Liver (tissue), 8 donors: ENCODE measurements at regions not wholly inside any gene's neighbourhood (a gene's known extent, or its start where the extent isn't known, plus 50 kb on each side); places are given as distances from the start of the nearest gene placed in this dataset.

Source experiments
- DNase-seq: peaks from one replicate; pipeline ENCODE4 v3.0.0-alpha.2; 2017; ENCODE audit warnings: low spot score
- H3K27ac ChIP-seq, 2 donors: one replicate each; pipeline ENCODE4 v1.7.0; 2013; ENCODE audit warnings: inconsistent platforms in 2 of 2, low read length in 2 of 2, control low read depth in 1 of 2, low read depth in 1 of 2, mild to moderate bottlenecking in 1 of 2
- H3K27me3 ChIP-seq, 4 donors: one replicate each; pipeline versions ENCODE4 v1.6.1 to v1.7.0; 2013; ENCODE audit warnings: low read length in 3 of 4, inconsistent platforms in 1 of 4, mild to moderate bottlenecking in 1 of 4, moderate library complexity in 1 of 4; ENCODE audit not compliant: control insufficient read depth in 4 of 4, insufficient read depth in 4 of 4
- H3K36me3 ChIP-seq, 4 donors: one replicate each; pipeline versions ENCODE4 v1.6.1 to v1.7.0; 2013; ENCODE audit warnings: low read length in 3 of 4, mild to moderate bottlenecking in 3 of 4, low read depth in 1 of 4, moderate library complexity in 1 of 4; ENCODE audit not compliant: control insufficient read depth in 4 of 4, insufficient read depth in 3 of 4
- H3K4me1 ChIP-seq, 4 donors: one replicate each; pipeline versions ENCODE4 v1.6.1 to v1.7.0; 2013; ENCODE audit warnings: low read length in 3 of 4, mild to moderate bottlenecking in 3 of 4, moderate library complexity in 1 of 4; ENCODE audit not compliant: control insufficient read depth in 4 of 4, insufficient read depth in 4 of 4
- H3K4me3 ChIP-seq, 3 donors: one replicate each; pipeline versions ENCODE4 v1.6.1 to v1.7.0; 2013; ENCODE audit warnings: low read length in 3 of 3, control low read depth in 1 of 3, low read depth in 1 of 3, mild to moderate bottlenecking in 1 of 3
- H3K9ac ChIP-seq, 2 donors: one replicate each; pipeline ENCODE4 v1.7.0; 2013; ENCODE audit warnings: low read length in 2 of 2, mild to moderate bottlenecking in 2 of 2, moderate library complexity in 2 of 2, control low read depth in 1 of 2, low read depth in 1 of 2
- H3K9me3 ChIP-seq, 4 donors: one replicate each; pipeline versions ENCODE4 v1.6.1 to v1.7.0; 2013; ENCODE audit warnings: low read length in 3 of 4; ENCODE audit not compliant: control insufficient read depth in 4 of 4
- EGR1 ChIP-seq, 2 donors: IDR thresholded peaks; 2 replicates each; pipeline ENCODE4 v1.6.1; 2016 to 2018; ENCODE audit warnings: antibody characterized with exemption in 2 of 2, low read depth in 2 of 2
- FOXA1 ChIP-seq: IDR thresholded peaks from 2 replicates; pipeline ENCODE4 v1.6.1; 2016; ENCODE audit warnings: antibody characterized with exemption
- FOXA2 ChIP-seq: IDR thresholded peaks from 2 replicates; pipeline ENCODE4 v1.6.1; 2016; ENCODE audit warnings: antibody characterized with exemption
- GABPA ChIP-seq, 2 donors: IDR thresholded peaks in 1 of 2; conservative IDR thresholded peaks in 1 of 2; 2 replicates each; pipeline ENCODE4 v1.6.1; 2016; ENCODE audit warnings: antibody characterized with exemption in 2 of 2, mild to moderate bottlenecking in 1 of 2, moderate library complexity in 1 of 2
- HNF4A ChIP-seq, 2 donors: conservative IDR thresholded peaks; 2 replicates each; pipeline ENCODE4 v1.6.1; 2016; ENCODE audit warnings: antibody characterized with exemption in 2 of 2, mild to moderate bottlenecking in 2 of 2
- HNF4G ChIP-seq: IDR thresholded peaks from 2 replicates; pipeline ENCODE4 v1.6.1; 2016; ENCODE audit warnings: antibody characterized with exemption
- JUND ChIP-seq, 2 donors: IDR thresholded peaks; 2 replicates each; pipeline ENCODE4 v1.6.1; 2016; ENCODE audit warnings: antibody characterized with exemption in 2 of 2
- NR2F2 ChIP-seq: IDR thresholded peaks from 2 replicates; pipeline ENCODE4 v1.6.1; 2016; ENCODE audit warnings: antibody characterized with exemption
- RAD21 ChIP-seq, 2 donors: IDR thresholded peaks; 2 replicates each; pipeline ENCODE4 v1.6.1; 2016; ENCODE audit warnings: antibody characterized with exemption in 2 of 2, mild to moderate bottlenecking in 2 of 2
- RXRA ChIP-seq, 2 donors: IDR thresholded peaks; 2 replicates each; pipeline ENCODE4 v1.6.1; 2017 to 2018; ENCODE audit warnings: antibody characterized with exemption in 2 of 2, mild to moderate bottlenecking in 1 of 2
- SP1 ChIP-seq: IDR thresholded peaks from 2 replicates; pipeline ENCODE4 v1.6.1; 2018; ENCODE audit warnings: antibody characterized with exemption, mild to moderate bottlenecking
- TAF1 ChIP-seq: conservative IDR thresholded peaks from 2 replicates; pipeline ENCODE4 v1.6.1; 2016; ENCODE audit warnings: antibody characterized with exemption, mild to moderate bottlenecking
- YY1 ChIP-seq: IDR thresholded peaks from 2 replicates; pipeline ENCODE4 v1.6.1; 2016; ENCODE audit warnings: antibody characterized with exemption, mild to moderate bottlenecking
- WGBS: extraction: QIAGEN DNeasy Blood & Tissue Kit; methylation state at CpG from one replicate; pipeline ENCODE4 v1.1.7; 2013; 5-methylcytosine and 5-hydroxymethylcytosine counted together
- TF ChIP-seq, protein P1 (sequence below): IDR thresholded peaks from 2 replicates; pipeline ENCODE4 v1.6.1; 2016; ENCODE audit warnings: antibody characterized with exemption
- TF ChIP-seq, protein P2 (sequence below): IDR thresholded peaks from 2 replicates; pipeline ENCODE4 v1.6.1; 2016; ENCODE audit warnings: antibody characterized with exemption
- TF ChIP-seq, protein P3 (sequence below): IDR thresholded peaks from 2 replicates; pipeline ENCODE4 v1.6.1; 2016; ENCODE audit warnings: antibody characterized with exemption
- TF ChIP-seq, protein P4 (sequence below): fragments of 150-350 bp; IDR thresholded peaks from 2 replicates; pipeline ENCODE4 v1.5.1; 2017; ENCODE audit warnings: improper control_type of control experiment, low read depth, low read length; ENCODE audit not compliant: missing input control
- TF ChIP-seq, protein P5 (sequence below): IDR thresholded peaks from 2 replicates; pipeline ENCODE4 v1.6.1; 2016; ENCODE audit warnings: antibody characterized with exemption, mild to moderate bottlenecking
- donor health status: healthy.
- donor health status: healthy.
- donor health status: healthy.
- donor health status: healthy.
- donor health status: healthy.

DNA sequence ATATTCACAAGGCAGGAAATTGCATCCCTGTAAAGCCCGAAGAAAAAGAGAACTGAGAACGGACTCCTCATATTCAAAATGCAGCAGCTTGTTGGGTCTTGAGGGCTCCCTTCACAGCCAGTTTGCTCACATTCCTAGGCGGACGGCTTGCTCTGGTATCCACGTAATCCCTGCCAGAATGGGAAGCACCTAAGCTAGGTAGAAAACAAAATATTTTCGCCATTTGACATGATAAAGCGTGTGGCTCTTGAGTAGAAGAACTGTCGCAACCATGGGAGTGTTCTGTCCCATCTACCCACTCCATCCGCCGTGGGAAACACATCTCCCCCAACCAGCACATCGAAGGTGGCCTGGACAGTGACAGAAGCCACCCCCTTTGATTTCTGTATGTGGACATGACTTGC is 183.1 kb downstream of the GAS1 start:
- DNase-seq: no peak
- Histone ChIP-seq H3K4me3 (no peak overlapping the region), H3K9me3 (no peaks in the 10 kb centered on the region), H3K27ac (no peak overlapping the region), H3K4me1 (no peaks in the 10 kb centered on the region), H3K36me3 (peaks cover 0 to 1% (median 0%) of the 10 kb centered on the region in 4 donors), H3K27me3 (no peaks in the 10 kb centered on the region), H3K9ac (no peak overlapping the region)
- TF ChIP-seq RXRA (IDR thresholded peaks at IDR 0.05): no peak
- TF ChIP-seq, protein P1, sequence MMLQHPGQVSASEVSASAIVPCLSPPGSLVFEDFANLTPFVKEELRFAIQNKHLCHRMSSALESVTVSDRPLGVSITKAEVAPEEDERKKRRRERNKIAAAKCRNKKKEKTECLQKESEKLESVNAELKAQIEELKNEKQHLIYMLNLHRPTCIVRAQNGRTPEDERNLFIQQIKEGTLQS: no peak
- no peak for TF ChIP-seq RAD21 (IDR thresholded peaks at IDR 0.05)
- TF ChIP-seq, protein P2, sequence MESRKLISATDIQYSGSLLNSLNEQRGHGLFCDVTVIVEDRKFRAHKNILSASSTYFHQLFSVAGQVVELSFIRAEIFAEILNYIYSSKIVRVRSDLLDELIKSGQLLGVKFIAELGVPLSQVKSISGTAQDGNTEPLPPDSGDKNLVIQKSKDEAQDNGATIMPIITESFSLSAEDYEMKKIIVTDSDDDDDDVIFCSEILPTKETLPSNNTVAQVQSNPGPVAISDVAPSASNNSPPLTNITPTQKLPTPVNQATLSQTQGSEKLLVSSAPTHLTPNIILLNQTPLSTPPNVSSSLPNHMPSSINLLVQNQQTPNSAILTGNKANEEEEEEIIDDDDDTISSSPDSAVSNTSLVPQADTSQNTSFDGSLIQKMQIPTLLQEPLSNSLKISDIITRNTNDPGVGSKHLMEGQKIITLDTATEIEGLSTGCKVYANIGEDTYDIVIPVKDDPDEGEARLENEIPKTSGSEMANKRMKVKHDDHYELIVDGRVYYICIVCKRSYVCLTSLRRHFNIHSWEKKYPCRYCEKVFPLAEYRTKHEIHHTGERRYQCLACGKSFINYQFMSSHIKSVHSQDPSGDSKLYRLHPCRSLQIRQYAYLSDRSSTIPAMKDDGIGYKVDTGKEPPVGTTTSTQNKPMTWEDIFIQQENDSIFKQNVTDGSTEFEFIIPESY: no peak
- TF ChIP-seq HNF4A (conservative IDR thresholded peaks at IDR 0.05): no peak
- no peak for TF ChIP-seq EGR1 (IDR thresholded peaks at IDR 0.05; ENCODE audit: low read depth in 2 of 2)
- TF ChIP-seq YY1: no peak
- TF ChIP-seq, protein P3, sequence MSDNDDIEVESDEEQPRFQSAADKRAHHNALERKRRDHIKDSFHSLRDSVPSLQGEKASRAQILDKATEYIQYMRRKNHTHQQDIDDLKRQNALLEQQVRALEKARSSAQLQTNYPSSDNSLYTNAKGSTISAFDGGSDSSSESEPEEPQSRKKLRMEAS: no peak
- TF ChIP-seq, protein P4, sequence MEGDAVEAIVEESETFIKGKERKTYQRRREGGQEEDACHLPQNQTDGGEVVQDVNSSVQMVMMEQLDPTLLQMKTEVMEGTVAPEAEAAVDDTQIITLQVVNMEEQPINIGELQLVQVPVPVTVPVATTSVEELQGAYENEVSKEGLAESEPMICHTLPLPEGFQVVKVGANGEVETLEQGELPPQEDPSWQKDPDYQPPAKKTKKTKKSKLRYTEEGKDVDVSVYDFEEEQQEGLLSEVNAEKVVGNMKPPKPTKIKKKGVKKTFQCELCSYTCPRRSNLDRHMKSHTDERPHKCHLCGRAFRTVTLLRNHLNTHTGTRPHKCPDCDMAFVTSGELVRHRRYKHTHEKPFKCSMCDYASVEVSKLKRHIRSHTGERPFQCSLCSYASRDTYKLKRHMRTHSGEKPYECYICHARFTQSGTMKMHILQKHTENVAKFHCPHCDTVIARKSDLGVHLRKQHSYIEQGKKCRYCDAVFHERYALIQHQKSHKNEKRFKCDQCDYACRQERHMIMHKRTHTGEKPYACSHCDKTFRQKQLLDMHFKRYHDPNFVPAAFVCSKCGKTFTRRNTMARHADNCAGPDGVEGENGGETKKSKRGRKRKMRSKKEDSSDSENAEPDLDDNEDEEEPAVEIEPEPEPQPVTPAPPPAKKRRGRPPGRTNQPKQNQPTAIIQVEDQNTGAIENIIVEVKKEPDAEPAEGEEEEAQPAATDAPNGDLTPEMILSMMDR: no peak
- TF ChIP-seq FOXA2: no peak
- TF ChIP-seq, protein P5, sequence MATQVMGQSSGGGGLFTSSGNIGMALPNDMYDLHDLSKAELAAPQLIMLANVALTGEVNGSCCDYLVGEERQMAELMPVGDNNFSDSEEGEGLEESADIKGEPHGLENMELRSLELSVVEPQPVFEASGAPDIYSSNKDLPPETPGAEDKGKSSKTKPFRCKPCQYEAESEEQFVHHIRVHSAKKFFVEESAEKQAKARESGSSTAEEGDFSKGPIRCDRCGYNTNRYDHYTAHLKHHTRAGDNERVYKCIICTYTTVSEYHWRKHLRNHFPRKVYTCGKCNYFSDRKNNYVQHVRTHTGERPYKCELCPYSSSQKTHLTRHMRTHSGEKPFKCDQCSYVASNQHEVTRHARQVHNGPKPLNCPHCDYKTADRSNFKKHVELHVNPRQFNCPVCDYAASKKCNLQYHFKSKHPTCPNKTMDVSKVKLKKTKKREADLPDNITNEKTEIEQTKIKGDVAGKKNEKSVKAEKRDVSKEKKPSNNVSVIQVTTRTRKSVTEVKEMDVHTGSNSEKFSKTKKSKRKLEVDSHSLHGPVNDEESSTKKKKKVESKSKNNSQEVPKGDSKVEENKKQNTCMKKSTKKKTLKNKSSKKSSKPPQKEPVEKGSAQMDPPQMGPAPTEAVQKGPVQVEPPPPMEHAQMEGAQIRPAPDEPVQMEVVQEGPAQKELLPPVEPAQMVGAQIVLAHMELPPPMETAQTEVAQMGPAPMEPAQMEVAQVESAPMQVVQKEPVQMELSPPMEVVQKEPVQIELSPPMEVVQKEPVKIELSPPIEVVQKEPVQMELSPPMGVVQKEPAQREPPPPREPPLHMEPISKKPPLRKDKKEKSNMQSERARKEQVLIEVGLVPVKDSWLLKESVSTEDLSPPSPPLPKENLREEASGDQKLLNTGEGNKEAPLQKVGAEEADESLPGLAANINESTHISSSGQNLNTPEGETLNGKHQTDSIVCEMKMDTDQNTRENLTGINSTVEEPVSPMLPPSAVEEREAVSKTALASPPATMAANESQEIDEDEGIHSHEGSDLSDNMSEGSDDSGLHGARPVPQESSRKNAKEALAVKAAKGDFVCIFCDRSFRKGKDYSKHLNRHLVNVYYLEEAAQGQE: no peak
- no peak for TF ChIP-seq NR2F2
- TF ChIP-seq JUND (IDR thresholded peaks at IDR 0.05): no peak
- TF ChIP-seq GABPA (IDR thresholded peaks at IDR 0.05 in 1 of 2, conservative IDR thresholded peaks at IDR 0.05 in 1 of 2): no peak
- TF ChIP-seq TAF1: no peak
- TF ChIP-seq HNF4G: no peak
- no peak for TF ChIP-seq SP1
- WGBS: 85% methylated on average over 11 of the region's 11 CpGs

DNA sequence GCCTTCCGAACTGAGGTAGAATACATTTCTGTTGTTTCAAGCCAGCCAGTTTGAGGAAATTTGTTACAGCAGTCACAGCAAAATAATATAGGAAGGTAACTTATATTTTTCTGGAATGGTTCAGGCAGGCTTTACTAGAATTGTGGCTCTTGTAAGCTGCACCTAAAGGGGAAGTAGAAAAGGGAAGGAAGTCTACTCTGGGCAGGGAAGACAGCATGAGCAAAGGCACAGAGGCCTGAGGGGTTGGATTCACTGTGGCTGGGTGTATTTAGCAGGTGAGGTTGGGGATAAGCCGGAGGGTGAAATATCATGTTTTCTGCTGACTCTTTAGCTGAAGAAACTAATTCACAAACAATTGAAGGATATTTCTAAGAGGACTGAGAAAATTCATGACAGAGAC is 183.5 kb downstream of the GAS1 start:
- no peak for TF ChIP-seq FOXA1
- TF ChIP-seq, protein P5: no peak
- no peak for TF ChIP-seq NR2F2
- TF ChIP-seq YY1: no peak
- Histone ChIP-seq H3K27ac (no peak overlapping the region), H3K9me3 (no peaks in the 10 kb centered on the region), H3K4me1 (no peaks in the 10 kb centered on the region), H3K27me3 (no peaks in the 10 kb centered on the region), H3K4me3 (no peak overlapping the region), H3K9ac (no peak overlapping the region), H3K36me3 (peaks cover 0 to 1% (median 0%) of the 10 kb centered on the region in 4 donors)
- 93% methylated on average over 2 of the region's 2 CpGs for WGBS
- no peak for DNase-seq
